Adipocyte (in vitro differentiated cells): ENCODE measurements at regions not wholly inside any gene's neighbourhood (a gene's known extent, or its start where the extent isn't known, plus 50 kb on each side); places are given as distances from the start of the nearest gene placed in this dataset.
"Not testable (repeated sequence)": the region's sequence is repeated elsewhere in the genome, so short reads cannot be mapped to it uniquely, and the experiment has no call there.

ENCODE experiments used
- DNase-seq: peaks from one replicate; pipeline ENCODE4 v3.0.0-alpha.2; 2015; ENCODE audit warnings: low read depth
- H3K27me3 ChIP-seq: replicated peaks from 2 replicates; pipeline ENCODE4 v1.7.0; 2013; ENCODE audit warnings: mild to moderate bottlenecking, low read length, moderate library complexity; ENCODE audit not compliant: control insufficient read depth, insufficient read depth
- H3K36me3 ChIP-seq: 2 replicates; pipeline ENCODE4 v1.7.0; 2013; ENCODE audit warnings: low read length, mild to moderate bottlenecking, moderate library complexity; ENCODE audit not compliant: control insufficient read depth, insufficient read depth, severe bottlenecking
- H3K4me1 ChIP-seq: 2 replicates; pipeline ENCODE4 v1.7.0; 2013; ENCODE audit warnings: mild to moderate bottlenecking, low read length, moderate library complexity; ENCODE audit not compliant: control insufficient read depth, insufficient read depth
- H3K4me3 ChIP-seq: 2 replicates; pipeline ENCODE4 v1.7.0; 2013; ENCODE audit warnings: mild to moderate bottlenecking, low read length, moderate library complexity
- H3K9ac ChIP-seq: 2 replicates; pipeline ENCODE4 v1.7.0; 2013; ENCODE audit warnings: mild to moderate bottlenecking, low read length, moderate library complexity
- H3K9me3 ChIP-seq: 2 replicates; pipeline ENCODE4 v1.7.0; 2013; ENCODE audit warnings: mild to moderate bottlenecking, low read length, moderate library complexity; ENCODE audit not compliant: control insufficient read depth

DNA sequence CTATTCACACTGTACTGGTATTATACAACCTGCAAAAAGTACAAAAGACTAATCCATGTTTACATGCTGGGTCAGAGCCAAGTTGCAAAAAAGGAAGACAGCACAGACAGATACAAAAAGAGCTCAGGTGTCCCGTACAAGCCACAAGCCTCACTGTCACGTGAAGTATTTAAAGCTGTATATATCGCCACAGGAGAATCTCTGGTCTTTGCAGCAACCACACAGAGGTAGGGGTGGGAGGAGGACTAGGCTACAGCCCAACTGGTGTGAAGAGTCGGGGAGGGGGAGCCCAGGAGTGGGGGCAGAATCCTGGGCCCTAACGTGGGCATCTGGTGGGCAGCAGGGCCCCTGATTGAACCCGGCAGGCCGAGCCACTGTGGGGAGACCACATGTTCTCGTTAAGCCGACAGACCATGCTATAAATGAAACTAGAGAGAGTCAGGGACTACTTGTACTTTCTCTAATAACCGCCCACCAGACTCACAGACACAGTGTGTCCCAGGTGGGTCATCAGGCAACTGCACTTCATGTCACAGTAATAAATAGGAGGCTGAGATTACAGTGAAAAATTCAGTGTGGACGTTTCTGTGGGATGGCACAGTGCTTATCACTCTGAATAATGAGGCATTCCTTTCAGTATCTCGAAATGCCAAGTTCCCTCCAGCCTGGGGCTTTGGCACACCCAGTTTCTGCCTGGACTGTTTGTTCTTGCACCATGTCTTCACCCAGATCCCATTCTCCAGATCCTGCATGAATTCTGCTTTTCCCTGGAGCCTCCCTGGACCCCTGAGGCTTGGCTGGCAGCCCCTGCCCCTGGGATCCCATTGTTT is 79.3 kb upstream of the SH3PXD2B start:
- Histone ChIP-seq H3K9me3 (peaks cover 11% of the 10 kb centered on the region), H3K4me3 (no peak overlapping the region), H3K4me1 (peaks cover 13% of the 10 kb centered on the region), H3K27me3 (peaks cover 31% of the 10 kb centered on the region), H3K36me3 (no peaks in the 10 kb centered on the region), H3K9ac (no peak overlapping the region)
- DNase-seq: peak; percentile 24

DNA sequence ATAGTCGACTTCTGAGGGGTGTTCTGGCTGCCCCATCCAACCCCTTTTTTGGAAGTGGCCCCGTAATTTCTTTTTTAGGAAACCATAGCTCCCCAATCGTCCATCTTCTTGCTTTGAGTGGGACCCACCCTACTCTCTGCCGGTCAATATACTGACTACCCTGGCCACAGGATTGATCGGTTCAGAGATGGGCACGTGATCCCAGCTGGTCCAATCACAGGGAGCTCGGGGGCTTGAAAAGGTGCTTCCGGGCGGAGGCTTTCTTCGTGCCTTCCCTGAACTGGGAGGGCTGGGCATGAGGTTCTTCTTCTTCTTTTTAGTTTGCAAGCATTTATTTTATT is 78.7 kb upstream of the SH3PXD2B start:
- DNase-seq: no peak
- H3K4me3 ChIP-seq: no peak overlapping the region
- peaks cover 15% of the 10 kb centered on the region for H3K9me3 ChIP-seq
- no peak overlapping the region for H3K9ac ChIP-seq
- H3K4me1 ChIP-seq: peaks cover 13% of the 10 kb centered on the region
- H3K27me3 ChIP-seq: peaks cover 31% of the 10 kb centered on the region
- no peaks in the 10 kb centered on the region for H3K36me3 ChIP-seq

DNA sequence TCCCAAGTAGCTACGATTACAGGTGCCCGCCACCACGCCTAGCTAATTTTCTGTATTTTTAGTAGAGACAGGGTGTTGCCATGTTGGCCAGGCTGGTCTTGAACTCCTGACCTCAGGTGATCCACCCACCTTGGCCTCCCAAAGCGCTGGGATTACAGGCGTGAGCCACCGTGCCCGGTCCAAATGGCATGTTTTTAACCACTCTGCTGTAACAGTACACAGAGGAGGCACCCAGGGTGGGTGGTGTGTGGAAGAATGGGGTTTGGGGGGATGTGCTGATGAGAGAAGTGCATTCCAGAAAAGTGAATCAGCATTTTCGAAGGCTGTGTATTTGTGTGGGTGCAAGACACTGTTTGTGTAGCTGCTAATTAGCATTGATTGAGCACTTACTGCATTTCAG is 78.1 kb upstream of the SH3PXD2B start:
- DNase-seq, H3K9ac ChIP-seq, H3K36me3 ChIP-seq, H3K4me3 ChIP-seq: not testable (repeated sequence)
- Histone ChIP-seq H3K27me3 (peaks cover 32% of the 10 kb centered on the region), H3K4me1 (peaks cover 13% of the 10 kb centered on the region), H3K9me3 (peaks cover 16% of the 10 kb centered on the region)

DNA sequence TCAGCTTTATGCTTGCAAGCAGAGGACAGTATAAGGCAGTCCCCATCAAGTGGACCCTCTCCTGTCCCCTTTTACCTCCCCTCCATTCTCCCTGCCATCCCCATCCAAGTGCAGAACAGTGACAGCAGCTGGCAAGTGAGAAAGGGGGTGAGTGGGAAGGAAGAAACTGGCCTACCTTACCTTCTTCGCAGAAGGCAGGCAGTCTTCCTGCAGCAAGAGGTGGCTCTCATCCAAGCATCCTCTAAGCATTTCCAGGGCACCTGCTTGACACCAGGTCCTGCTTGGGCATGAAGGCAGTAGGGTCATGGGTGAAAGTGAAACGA is 77.3 kb upstream of the SH3PXD2B start:
- Histone ChIP-seq H3K9me3 (peaks cover 13% of the 10 kb centered on the region), H3K36me3 (no peaks in the 10 kb centered on the region), H3K4me1 (peaks cover 13% of the 10 kb centered on the region), H3K4me3 (no peak overlapping the region), H3K9ac (no peak overlapping the region), H3K27me3 (peaks cover 39% of the 10 kb centered on the region)
- DNase-seq: no peak

DNA sequence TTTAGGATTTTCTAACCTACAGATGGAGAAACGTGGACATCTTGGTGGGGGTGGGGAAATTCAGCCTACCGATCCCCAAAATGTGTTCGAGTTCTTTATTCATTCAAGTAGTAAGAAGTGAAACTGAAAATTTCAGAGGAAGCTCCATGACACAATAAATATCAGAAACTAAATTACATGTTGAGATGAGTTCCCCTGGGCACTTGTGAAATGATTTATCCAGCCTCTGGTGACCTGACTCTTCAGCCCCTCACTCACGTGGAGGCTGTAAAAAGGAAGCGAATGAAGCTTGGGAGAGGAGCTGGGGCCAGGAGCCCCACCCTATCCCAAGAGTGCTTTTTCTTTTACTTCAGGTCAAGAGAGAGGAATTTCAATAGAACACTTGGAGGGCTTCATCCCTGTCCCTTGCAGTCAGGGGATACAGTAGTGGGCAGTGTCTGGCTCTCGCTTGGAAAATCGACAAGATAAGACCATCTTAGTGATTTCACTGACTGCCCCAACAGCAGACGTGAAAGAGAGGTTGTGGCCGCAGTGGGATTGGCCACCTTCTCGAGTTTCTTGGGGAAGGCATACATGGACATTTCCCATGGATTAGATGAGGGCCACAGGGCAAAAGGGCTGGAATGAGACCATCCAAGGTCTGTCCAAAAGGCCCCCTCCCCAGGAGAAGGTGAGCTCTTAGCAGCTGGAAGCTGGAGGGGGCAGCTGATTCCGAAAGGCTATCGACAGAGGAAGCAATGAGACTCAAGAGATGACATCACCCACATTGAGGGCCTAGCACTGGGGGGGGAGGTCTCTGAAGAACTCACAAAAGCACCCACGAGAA is 76.8 kb upstream of the SH3PXD2B start:
- peaks cover 13% of the 10 kb centered on the region for H3K4me1 ChIP-seq
- H3K9me3 ChIP-seq: peaks cover 13% of the 10 kb centered on the region
- H3K4me3 ChIP-seq: no peak overlapping the region
- no peaks in the 10 kb centered on the region for H3K36me3 ChIP-seq
- H3K9ac ChIP-seq: no peak overlapping the region
- no peak for DNase-seq
- H3K27me3 ChIP-seq: peaks cover 41% of the 10 kb centered on the region

DNA sequence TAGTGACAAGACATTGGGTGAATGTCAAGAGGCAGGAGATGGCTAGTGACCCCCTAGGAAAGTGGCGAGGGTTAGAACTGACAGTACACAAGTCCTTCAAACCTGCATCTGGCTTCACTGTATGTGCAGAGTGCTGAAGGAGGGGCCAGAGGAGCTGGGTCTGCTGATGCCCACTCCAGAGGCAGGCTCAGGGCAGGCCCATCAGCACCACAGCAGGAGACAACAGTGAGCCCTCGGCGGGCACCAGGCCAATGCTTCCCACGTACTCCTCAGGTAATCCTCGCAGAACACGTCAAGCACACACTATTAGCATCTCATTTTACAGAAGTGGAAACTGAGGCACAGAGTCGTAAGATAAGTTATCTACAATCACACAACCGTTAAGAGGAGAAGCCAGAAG is 76.1 kb upstream of the SH3PXD2B start:
- Histone ChIP-seq H3K9me3 (peaks cover 13% of the 10 kb centered on the region), H3K36me3 (no peaks in the 10 kb centered on the region), H3K27me3 (peaks cover 47% of the 10 kb centered on the region), H3K4me3 (no peak overlapping the region), H3K4me1 (peaks cover 13% of the 10 kb centered on the region), H3K9ac (no peak overlapping the region)
- no peak for DNase-seq

DNA sequence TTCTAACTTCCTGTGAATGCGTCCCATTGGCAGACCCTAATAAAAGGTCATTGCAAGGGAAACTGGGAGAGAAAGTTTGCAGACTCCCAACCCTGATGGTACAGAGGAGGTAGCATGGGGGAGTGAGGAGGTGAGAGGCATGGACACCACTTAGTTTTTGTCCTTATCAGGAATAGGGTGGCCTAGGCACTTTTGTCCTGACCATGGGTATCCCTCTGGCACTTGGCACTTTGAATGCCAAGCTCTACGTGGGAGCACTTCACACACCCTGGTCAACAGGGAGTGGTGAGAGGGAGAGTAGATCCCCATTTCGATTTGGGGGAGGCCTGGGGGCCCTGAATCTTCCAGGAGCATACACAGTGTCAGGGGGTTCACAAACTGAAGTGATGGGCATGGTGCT is 75.6 kb upstream of the SH3PXD2B start:
- Histone ChIP-seq H3K27me3 (peaks cover 52% of the 10 kb centered on the region), H3K9me3 (peaks cover 13% of the 10 kb centered on the region), H3K9ac (no peak overlapping the region), H3K36me3 (no peaks in the 10 kb centered on the region), H3K4me1 (peaks cover 13% of the 10 kb centered on the region), H3K4me3 (no peak overlapping the region)
- DNase-seq: no peak

DNA sequence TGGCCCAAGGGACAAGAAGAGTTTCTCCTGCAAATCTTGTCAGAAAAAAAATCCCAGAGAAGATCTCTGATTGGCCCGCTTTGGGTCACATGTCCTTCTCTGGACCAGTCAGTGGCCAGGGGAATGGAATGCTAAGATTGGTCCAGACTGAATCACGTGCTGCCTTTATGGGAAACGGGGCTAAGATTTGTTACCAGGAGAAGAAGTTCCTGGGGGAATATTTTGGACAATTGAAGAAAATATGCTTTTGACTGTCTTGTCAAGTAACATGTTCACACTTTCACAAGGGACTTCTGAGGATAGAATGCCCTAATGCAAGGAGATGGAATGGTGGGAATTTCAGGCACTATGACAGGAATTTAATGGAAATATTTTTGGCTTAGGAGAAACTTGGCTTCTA is 74.1 kb upstream of the SH3PXD2B start:
- H3K4me1 ChIP-seq: peaks cover 4% of the 10 kb centered on the region
- H3K9ac ChIP-seq: no peak overlapping the region
- no peaks in the 10 kb centered on the region for H3K36me3 ChIP-seq
- H3K9me3 ChIP-seq: peaks cover 13% of the 10 kb centered on the region
- DNase-seq: no peak
- peaks cover 55% of the 10 kb centered on the region for H3K27me3 ChIP-seq
- H3K4me3 ChIP-seq: no peak overlapping the region

DNA sequence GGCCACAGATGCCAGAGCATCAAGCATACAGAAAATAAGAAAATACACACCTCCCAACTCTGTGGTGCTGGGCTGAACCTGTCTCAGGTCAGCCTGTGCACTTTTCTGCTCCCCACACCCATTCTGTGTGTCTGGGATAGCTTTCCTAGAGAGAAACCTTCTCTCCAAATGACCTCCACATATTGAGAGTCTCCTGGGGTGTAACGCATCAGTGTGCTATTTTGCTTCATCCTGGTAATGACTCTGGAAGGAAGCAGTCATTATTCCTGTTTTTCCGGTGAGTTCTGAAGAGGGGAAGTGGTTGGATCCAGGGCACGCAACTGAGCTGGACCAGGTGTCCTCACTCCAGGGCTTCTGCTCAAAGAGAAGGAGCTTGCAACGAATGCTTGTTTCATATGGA is 73.2 kb upstream of the SH3PXD2B start:
- no peak for DNase-seq
- Histone ChIP-seq H3K9ac (no peak overlapping the region), H3K4me1 (no peaks in the 10 kb centered on the region), H3K27me3 (peaks cover 59% of the 10 kb centered on the region), H3K9me3 (peaks cover 13% of the 10 kb centered on the region), H3K36me3 (no peaks in the 10 kb centered on the region), H3K4me3 (no peak overlapping the region)

DNA sequence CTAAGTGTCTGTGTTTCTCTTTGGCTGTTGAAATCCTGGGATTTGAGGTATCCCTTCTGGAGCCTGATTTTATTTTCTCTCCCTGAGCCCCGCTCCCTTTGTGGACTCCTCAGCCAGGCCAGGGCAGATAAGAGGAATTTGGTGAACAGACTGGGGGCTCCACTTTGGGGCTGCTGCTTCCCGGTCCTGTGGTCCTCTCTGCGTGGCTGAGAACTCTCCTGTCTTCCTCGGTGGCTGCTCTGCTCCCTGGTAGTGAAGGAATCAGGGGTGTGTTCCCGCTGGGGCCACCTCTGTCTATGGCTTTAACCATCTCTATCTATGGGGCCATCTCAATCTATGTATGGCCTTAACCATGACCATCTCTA is 71.7 kb upstream of the SH3PXD2B start:
- DNase-seq: no peak
- H3K36me3 ChIP-seq: no peaks in the 10 kb centered on the region
- H3K27me3 ChIP-seq: peaks cover 51% of the 10 kb centered on the region
- no peak overlapping the region for H3K4me3 ChIP-seq
- no peaks in the 10 kb centered on the region for H3K4me1 ChIP-seq
- H3K9me3 ChIP-seq: peaks cover 27% of the 10 kb centered on the region
- H3K9ac ChIP-seq: no peak overlapping the region

DNA sequence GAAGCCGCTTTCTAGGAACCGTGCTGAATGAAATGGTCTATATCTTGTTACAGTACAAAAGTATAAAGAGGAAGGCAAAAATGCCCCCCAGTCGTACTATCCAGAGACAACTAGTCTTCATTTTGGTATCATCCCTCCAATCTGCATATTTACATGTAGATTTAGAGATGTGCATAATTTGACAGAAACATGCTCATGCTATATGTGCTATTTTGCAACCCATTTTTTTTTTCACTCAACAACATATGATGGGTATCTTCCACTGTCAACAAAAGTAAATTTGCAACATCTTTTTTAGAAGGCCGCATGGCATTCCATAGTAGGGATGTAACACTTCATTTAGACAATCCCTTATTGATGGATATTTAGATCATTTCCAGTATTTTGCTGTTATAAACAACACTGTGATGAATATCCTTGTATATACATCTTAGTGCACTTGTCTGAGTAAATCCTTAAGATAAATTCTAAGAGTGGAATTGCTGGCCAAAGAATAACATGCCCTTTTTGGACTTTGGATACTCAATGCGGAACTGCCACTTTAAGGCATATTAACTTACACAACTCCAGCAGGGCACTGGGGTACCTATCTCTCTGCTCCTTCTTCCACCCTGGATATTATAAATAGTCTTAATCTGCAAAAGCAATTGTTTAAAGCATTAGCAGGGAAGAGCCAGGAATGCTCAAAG is 71.1 kb upstream of the SH3PXD2B start:
- H3K4me1 ChIP-seq: no peaks in the 10 kb centered on the region
- H3K27me3 ChIP-seq: peaks cover 46% of the 10 kb centered on the region
- peaks cover 33% of the 10 kb centered on the region for H3K9me3 ChIP-seq
- no peak for DNase-seq
- no peaks in the 10 kb centered on the region for H3K36me3 ChIP-seq
- no peak overlapping the region for H3K9ac ChIP-seq
- no peak overlapping the region for H3K4me3 ChIP-seq
